HK-2 (cell line): ENCODE measurements at regions not wholly inside any gene's neighbourhood (a gene's known extent, or its start where the extent isn't known, plus 50 kb on each side); places are given as distances from the start of the nearest gene placed in this dataset.

Experiments used
- DNase-seq: peaks from one replicate; pipeline ENCODE4 v3.0.0-alpha.2; 2018; ENCODE audit not compliant: unreplicated experiment

DNA sequence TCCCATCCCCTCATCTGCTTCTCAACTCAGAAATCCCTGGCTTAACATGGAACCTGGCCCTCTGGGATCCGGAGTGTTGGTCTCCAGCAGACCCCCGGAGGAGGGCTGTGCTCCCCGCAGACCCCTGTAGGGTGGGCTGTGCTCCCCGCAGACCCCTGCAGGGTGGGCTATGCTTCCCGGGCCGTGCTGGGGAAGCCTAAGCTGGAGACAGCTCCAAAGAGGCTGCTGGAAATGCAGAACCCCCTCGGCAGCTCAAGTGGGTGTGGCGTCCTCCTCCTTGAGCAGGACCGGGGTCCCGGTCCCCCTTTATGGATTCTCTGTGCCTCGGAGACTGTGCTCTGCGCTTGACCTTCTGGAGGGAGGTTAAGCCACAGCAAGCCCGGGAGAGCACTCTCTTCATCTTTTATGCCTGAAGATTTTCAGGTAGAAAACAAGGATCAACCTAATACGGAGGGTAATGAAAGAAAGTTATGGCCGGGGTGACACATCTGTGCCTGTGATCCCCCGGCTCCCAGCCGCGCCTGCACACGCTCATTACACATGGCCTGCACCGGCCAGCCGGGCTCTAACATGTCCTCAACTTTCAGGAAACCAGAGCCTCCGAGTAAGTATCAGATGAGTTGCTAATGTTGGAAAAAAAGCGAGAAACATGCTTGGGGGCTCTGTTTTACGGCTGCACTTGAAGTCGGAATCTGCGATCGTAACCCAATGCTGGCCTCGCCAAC, 87.7 kb upstream of the ACTRT2 start:
- DNase-seq: no peak

DNA sequence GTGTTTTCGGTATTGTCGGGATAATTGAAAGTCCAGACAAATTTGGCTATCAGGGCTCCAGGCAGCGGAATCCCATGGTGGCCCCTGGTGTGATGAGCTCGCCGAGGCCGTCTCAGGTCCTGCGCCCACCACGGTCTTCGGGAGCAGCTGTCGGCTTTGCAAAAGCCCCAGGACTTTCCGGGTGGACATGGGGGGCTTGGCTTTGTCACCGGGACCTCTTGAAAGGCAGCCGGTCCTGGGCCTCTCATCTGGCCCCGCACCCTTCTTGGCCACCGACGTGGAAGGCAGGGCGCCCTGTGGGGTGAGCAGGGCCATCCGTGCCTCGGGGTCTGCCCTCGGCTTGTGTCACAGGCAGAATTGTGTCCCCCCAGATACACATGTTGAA, 87.1 kb upstream of the ACTRT2 start:
- no peak for DNase-seq

DNA sequence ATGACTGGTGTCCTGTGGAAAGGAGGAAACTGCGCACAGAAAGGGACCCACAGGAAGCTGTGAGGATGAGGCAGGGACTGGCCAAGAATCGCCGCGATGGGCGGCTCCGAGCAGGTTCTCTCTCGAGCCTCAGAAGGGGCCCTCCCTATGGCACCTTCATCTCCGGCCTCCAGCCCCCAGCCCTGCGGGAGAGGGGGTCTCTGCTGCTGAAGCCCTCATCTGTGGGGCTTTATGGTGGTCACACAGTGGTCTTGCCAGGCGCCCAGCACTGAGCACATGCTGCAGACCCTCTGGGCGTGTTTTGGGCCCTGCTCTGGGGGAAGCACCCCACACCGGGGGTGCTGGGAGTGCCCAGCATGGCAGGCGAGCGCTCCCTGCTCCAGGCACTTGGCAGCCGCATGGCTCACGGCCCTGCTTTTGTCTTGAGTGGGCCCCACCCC, 86.6 kb upstream of the ACTRT2 start:
- DNase-seq: no peak

DNA sequence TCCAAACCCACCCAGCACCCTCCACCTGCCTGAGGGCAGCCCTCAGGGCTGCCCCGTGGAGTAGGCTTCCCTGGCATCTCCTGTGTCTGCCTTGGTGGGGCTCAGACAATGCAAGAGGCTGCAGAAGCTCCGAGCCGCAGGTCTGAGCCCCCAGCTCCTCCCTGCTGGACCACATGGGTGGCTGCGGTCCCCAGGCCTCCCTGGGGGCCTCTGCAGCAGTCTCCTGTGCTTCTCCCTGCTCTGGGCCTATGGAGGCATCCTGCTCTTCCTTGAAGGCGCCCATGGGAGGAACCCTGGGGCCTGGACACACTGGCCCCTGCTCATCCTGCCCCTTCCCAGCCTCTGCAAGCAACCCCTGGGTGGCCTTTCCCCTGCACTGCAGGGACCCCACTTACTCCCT, 86.1 kb upstream of the ACTRT2 start:
- no peak for DNase-seq

DNA sequence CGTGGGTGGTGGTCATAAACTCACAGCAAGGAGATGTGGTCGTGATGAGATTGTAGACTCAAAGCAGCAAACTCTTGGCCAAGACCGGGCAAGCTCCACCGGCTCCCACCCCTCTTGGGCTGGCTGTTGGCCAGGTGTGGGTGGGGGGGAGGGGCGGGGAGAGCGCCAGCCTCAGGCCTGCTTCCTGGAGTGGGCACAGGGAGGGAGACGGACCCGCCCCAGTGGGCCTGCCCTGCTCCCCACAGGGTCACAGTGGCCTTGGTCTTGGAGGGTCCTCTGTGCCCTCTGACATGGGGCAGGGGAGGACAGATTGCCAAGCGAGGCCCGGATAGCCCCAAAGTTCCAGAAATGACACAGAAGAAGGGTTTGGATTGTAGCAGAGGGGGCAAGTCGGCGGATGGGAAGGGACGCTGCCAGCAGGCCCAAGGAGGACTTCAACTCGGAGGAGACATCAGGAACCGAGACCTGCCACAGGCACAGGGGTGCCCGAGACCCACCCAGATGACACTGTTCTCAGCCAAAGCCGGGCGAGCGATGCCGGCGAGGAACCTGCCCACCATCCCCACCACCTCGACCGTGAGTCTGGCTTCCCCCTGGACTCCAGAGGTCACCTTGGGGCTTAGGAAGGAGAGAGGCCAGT, 85.4 kb upstream of the ACTRT2 start:
- no peak for DNase-seq

DNA sequence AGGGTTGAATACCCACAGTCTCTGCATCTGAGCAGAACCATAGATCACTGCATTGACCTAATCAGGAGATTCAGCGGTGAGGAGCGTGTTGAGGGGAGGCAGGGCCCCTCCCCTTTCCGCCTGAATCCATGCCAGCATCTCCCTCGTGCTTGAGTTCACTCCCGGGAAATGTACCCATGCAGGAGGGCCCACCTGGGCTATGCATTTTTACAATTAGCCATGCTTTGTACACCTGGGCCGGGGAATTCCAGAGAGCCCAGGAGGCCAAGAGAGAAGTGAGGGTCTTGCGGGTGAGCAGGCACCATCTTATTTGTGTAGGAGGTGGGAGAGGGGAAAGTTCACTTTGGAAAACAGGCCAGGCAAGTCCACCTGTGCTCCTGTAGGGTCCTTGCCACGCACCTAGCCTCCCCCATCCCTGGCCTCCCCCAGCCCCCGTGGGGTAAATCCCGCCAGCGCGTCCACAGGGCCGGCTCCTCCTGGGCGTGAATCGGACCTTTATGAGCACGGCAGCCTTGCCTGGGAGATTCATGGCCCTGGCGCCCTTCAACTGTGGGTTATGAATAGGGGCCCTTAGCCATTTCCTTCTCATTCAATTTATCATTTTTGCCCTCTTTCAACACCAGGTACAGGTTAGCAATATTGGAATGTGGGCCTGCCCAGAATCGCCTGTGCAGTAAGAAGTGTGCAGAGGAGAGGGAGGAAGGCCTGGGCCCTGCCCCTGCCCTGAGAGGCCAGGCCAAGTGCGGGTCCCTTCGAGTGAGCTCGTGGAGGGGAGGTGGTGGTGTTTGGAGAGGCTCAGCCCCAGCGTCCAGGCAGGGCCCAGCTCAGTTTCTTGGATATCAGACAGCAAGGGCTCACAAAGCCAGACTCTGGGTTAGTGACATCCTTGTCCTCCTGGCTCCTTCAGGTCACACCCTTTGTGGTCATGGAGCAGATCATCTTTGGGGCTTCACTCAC, 84.4 kb upstream of the ACTRT2 start:
- DNase-seq: no peak

DNA sequence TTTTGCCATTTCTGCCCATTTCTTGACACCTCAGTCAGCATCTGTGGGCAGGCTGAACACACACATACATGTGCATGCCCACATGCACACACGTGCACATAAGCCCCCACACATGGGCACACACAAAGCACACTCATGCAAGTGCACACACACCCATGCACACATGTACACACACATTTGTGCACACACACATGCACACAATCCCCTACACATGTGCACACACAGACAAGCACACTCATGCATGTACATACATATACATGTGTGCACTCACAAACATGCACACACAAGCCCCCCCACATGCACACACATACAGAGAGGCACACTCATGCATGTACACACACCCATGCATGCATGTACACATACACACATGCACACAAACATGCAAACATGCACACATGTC, 83.5 kb upstream of the ACTRT2 start:
- no peak for DNase-seq

DNA sequence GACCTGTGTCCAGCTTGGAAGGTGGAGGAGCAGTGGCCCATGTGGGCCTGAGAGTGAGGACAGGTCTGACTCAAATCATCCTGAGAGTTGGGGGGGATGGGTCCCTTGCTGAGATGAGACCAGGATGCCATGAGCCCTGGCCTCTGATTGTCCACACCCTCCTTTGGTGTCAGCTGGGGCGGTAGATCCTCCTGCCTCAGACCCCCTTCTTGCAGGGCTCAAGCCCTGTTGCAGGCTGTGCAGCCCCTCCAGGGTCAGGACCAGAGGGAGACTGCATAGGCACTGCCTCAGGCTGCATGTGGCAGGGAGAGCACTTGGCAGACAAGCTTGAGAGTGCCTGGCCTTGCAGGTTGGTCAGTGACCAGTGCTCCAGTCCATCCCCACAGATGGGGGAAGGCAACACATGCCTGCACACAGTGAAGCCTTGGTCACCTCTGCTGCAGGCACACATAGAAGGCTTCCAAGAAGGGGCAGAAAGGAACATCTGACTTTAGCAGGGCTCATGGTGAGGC, 82.2 kb upstream of the ACTRT2 start:
- no peak for DNase-seq

DNA sequence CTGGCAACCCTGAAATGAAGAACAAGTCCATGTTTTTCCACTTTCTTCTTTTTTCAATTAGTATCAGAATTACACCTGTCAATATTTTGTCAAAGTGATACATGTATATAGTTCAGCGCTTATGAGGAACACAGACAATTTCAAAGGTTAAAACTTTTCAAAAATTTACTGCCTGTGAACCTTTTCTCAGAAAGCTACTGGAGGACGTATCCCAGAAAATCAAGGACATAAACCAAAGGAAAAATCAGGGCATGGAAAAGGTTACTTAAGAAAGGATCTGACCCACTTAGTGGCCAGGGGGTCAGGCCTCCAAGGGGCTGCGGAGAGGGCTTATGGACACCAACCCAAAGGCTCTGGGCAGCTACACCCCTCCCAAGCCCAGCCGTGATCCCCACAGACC, 81.1 kb upstream of the ACTRT2 start:
- no peak for DNase-seq

DNA sequence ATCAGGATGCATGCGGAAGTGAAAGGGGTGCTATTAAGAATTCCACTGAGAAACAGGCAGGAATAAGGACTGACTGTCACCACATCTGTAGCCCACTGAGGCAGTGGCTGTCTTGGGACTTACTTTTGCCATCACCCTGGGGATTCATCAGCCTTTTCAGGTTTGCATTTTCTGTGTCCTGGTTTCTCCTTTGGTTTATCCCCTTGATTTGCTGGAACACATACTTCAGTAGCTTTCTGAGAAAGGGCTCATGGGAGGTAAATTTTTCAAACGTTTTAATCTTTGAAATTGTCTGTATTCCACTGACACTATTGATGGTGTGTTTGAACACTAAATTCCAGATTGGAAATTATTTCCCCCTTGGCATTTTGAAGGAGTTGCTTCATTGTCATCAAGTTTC, 80.2 kb upstream of the ACTRT2 start:
- DNase-seq: no peak

DNA sequence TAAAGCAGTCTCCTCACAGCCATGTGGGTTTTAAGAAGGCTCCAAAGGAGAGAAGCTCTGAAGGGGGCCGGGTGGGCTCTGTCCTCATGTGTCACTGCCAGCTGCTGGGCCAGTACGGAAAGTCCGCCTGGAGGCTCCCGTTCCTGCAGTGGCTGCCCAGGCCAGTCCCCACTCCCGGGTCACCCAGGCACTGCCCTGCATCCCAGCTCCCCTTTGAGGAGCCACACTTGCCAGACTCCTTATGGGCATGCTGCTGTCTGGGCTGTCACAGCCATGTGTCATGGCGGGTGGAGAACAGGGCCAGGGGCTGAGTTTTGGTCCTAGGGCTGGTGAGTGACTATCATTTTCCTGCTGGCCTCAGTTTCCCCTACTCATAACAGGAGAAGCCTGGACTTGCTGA, 79.4 kb upstream of the ACTRT2 start:
- DNase-seq: no peak

DNA sequence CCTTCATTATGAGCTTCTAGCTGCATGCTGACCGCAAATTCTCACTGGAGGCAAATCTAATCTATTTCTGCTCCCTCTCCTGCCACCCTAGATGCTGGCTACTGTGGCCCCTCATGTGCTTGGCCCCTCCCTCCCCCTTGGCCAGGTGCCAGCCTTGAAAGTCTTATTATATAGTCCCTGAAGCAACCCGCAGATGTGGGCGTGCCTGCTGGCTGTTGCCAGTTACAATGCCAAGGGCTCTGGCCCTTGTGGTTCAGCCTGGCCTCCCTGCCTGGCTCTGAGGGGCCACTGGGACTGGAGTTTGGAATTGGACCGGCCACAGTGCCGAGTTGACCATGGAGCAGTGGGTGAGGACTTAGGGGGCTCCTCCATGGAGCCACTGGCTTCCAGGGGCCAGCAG, 78.9 kb upstream of the ACTRT2 start:
- no peak for DNase-seq

DNA sequence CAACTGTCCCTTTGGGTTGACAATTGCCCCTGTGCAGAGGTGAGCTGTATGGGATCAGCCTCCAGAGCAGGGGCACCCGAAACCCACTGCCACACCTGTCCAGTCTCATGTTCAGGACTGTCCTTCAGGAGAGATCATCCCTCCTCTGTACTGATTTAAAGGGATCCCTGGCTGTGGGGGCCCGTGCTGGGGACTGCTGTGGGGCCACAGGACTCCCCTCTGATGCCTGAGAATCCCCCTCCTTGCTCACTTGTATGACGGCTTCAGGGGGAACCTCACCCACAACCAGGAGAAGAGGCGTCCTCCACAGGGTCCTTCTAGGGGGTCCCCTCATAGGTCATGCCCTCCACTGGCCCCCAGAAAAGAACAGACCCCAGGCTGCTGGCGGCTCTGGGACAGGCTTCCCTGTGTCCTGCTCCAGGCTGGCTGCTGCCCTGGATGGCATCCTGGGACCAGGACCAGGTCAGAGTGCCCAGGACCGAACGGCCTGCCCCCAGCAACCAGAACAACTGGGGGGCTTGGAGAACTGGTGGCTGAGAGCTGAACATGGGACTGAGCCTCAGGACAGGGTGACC, 77.5 kb upstream of the ACTRT2 start:
- DNase-seq: no peak

DNA sequence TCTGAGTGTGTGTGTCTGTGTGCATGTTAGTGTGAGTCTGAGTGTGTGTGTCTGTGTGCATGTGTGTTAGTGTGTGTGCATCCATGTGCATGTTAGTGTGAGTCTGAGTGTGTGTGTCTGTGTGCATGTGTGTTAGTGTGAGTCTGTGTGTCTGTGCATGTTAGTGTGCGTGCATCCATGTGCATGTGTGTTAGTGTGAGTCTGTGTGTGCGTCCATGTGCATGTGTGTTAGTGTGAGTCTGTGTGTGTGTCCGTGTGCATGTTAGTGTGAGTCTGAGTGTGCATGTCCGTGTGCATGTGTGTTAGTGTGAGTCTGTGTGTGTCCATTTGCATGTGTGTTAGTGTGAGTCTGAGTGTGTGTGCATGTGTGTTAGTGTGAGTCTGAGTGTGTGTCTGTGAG, 76.6 kb upstream of the ACTRT2 start:
- no peak for DNase-seq

DNA sequence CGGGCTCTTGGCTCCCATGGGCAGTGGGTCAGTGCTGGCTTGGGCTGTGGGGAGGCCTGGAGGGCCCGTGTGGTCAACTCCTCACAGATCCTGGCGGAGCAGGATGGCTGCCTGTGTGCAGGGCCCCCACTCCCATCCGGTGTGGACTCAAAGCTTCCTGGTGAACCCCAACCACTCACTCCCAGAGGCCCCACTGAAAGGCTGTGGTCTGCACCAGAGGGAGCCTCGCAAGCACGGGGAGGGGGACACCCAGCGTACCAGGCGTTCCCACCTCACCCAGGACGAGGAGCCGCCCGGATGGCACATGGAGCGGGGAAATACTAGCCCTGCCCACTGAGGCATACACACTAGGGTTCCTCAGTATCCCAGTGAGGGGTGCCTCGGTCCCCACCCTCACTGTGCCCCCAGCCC, 75.4 kb upstream of the ACTRT2 start:
- DNase-seq: no peak

DNA sequence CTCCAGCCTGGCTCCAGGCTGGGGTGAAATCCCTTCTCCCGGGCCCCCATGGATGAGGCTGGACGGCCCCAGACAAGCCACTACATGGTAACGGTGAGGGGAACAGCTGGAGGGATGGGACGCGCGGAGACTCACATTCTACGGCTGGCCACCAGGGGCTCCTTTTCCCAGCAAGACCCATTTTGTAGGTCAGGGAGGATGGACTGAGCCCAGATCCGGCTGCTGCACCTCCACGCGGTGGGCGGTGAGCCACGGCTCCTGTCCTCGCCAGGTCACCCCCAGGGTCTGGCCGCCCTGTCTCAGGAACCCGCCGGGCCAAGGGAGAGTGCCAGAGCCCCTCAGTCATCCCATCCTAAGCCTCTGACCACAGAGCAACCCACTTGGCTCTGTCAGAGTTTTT, 75.0 kb upstream of the ACTRT2 start:
- no peak for DNase-seq

DNA sequence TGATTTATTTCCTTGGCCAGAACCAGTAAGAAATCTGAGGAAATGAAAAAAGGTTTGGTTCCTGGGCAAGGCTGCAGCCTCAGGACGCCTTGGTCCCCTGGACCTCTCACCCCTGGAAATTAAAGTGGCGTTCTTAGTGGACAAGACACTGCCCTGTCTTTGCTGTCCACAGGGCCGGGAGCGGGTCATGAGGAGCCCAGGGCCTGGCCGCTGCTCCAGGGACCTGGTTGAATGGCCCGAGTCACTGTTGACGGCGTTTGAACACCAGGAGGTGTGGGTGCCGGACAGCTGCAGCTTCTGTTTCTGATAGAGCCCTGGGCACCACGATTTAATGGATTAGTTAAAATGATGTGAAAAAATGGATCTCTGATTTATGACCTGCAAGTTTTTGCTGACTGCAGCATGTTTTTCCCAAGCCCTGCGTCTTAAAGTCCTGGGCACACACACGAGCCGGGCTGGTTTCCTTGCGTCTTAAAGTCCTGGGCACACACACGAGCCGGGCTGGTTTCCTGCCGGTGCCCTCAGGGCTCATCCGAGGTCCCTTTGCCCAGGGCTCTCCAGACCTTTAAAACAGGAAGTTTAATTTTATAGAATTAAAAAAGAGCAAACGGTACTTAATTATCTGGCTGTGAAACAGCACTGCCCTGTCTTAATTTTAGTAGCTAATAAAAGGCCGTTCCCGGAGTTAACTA, 74.1 kb upstream of the ACTRT2 start:
- DNase-seq: no peak

DNA sequence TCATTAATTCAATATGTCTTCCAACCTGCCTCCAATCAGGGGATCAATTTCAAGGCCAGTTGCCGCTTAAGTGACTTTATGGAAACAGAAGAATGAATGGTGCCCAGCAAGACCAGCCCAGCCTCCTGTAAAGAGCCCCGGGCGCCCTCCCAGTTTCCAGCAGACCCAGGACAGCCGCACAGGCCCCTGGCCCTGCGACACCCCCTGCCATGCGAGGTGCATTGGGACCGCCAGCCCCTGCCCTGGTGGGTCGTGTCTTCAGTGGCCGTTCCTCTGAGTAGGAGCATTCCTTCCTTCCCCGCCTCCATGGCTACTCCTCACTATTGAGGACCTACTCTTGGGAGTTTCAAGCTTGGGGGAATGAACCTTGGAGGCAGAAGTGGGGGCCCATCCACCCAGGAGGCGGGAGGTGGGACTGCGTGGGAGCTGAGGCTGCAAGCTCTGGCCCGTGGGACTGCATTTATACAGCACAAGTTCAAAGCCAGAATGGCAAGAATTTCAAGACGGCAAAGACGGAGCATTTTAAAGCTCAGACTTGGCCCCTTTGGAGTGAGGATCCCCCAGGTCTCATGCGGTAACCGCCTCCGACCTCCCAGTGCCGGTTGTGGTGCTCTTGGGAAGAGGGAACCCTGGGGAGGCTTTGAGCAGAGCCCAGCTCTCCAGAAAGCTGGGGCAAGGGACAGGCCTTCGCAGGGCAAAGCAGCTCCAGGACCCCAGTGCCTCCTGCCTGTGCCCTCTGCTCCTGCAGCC, 73.1 kb upstream of the ACTRT2 start:
- no peak for DNase-seq

DNA sequence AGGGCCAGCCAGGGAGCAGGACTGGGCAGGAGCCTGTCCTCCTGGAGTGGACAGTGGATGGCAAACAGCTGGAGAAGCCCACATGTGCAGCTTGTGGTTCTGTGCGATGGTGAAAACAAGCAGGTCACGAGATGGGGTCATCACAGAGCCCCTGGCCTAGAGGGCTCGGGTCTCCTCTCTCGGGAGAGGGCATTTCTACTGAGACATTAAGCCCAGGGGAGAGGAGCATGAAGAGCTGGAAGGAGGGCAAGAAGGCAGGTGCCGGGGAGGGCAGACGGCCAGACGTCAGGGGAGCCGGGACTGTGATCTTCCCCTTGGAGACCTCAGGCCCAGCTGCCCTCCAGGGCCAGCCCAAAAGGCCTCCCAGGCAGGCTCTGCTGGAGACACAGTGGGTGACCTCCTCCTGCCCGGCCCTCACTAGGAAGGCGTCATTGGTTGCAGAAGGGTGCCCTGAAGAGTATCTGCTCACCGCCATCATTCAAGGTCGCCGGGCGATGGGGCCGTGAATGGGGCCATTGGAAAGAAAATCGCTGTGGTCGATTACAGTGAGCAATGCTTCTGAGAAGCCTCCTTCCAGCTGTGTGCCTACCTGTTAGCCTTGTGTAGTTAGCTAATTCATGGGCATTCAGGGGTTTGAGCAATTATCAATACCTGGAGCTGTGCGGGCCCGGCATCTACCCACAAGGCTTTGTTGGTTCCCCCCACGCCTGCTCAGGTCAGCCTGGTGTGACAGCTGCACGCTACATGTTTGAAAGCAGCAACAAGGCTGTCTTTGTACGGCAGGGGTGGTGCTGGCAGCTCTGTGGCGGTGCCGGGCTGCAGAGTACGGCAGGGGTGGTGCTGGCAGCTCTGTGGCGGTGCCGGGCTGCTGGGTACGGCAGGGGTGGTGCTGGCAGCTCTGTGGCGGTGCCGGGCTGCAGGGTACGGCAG, 72.3 kb upstream of the ACTRT2 start:
- DNase-seq: no peak
